ENCODE measurements at regions not wholly inside any gene's neighbourhood (a gene's known extent, or its start where the extent isn't known, plus 50 kb on each side); places are given as distances from the start of the nearest gene placed in this dataset.

DNA sequence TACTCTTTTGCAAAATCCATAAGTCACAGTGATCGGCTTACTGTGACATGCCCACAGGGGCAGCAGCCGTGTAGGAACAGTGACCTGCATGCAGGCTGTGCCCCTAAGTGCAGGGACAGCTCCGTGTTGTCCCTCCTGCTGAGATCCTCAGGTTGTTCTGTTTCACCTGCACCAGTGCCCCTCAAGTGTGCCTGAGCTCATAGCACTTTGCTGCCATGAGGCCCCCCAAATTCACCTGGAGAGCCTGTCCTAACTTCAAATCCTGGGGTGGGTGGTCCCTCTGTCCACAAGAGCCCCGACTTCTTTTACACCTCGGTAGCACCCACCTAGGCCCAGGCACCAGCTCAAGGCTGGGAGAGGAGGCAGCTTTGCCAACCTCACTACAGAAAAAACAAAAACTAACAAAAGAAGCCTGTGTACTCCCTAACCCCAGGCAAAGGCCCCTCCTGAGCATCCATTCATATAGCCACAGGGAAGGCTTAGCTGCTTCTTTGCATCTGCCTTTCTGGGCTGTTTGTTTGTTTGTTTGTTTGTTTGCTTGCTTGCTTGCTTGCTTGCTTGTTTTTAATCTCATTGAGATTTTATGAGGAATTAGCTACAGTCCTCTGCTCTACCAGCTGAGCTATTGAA is 214.5 kb downstream of the AUH start:
- intact Hi-C loops (cut with DNase I; ENCODE audit: low total_unique reads), result no loop called here
- no peak for DNase-seq (ENCODE audit: low spot score in 2 of 2)

DNA sequence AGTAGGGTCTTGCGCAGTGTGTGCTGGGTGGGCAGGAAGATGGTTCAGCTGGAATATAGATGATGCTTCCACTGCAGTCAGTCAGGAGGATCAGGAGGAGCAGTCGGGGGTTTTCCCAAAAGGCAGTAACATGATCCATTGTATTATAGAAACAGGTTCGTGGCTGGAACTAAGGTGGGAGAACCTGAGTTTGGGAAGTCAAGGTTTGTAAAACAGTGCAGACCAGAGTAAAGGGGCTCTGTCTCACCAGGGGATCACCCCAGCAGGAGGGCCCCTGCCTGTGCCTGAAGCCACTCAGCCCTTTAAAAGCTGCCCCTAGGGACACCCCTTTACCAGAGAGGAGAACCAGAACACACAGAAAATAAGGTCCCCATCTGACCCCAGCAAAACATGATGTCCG is 213.4 kb downstream of the AUH start:
- Histone ChIP-seq H3K4me1 (no peaks in the 10 kb centered on the region), H3K9me3 (peaks cover 0 to 5% of the 10 kb centered on the region in 2 donors), H3K27me3 (no peaks in the 10 kb centered on the region), H3K27ac (no peak overlapping the region), H3K4me3 (no peak overlapping the region), H3K36me3 (no peaks in the 10 kb centered on the region)
- no peak for DNase-seq (ENCODE audit: low spot score in 2 of 2)
- intact Hi-C loops (cut with DNase I; ENCODE audit: low total_unique reads), result no loop called here
- TF ChIP-seq, protein P1, sequence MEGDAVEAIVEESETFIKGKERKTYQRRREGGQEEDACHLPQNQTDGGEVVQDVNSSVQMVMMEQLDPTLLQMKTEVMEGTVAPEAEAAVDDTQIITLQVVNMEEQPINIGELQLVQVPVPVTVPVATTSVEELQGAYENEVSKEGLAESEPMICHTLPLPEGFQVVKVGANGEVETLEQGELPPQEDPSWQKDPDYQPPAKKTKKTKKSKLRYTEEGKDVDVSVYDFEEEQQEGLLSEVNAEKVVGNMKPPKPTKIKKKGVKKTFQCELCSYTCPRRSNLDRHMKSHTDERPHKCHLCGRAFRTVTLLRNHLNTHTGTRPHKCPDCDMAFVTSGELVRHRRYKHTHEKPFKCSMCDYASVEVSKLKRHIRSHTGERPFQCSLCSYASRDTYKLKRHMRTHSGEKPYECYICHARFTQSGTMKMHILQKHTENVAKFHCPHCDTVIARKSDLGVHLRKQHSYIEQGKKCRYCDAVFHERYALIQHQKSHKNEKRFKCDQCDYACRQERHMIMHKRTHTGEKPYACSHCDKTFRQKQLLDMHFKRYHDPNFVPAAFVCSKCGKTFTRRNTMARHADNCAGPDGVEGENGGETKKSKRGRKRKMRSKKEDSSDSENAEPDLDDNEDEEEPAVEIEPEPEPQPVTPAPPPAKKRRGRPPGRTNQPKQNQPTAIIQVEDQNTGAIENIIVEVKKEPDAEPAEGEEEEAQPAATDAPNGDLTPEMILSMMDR (IDR thresholded peaks at IDR 0.05), result no peak
- TF ChIP-seq POLR2A (IDR thresholded peaks at IDR 0.05), result no peak
- no peak for TF ChIP-seq POLR2AphosphoS5 (IDR thresholded peaks at IDR 0.05)

More for the DNA sequence above, 214.5 kb downstream of the AUH start:
- no peak overlapping the region for H3K4me3 ChIP-seq
- H3K4me1 ChIP-seq, result no peaks in the 10 kb centered on the region
- no peaks in the 10 kb centered on the region for H3K36me3 ChIP-seq
- TF ChIP-seq POLR2AphosphoS5 (IDR thresholded peaks at IDR 0.05), result no peak
- TF ChIP-seq, protein P1 (IDR thresholded peaks at IDR 0.05), result no peak
- no peak for TF ChIP-seq POLR2A (IDR thresholded peaks at IDR 0.05)
- H3K27ac ChIP-seq, result no peak overlapping the region
- H3K9me3 ChIP-seq, result peaks cover 0 to 5% of the 10 kb centered on the region in 2 donors
- no peaks in the 10 kb centered on the region for H3K27me3 ChIP-seq

DNA sequence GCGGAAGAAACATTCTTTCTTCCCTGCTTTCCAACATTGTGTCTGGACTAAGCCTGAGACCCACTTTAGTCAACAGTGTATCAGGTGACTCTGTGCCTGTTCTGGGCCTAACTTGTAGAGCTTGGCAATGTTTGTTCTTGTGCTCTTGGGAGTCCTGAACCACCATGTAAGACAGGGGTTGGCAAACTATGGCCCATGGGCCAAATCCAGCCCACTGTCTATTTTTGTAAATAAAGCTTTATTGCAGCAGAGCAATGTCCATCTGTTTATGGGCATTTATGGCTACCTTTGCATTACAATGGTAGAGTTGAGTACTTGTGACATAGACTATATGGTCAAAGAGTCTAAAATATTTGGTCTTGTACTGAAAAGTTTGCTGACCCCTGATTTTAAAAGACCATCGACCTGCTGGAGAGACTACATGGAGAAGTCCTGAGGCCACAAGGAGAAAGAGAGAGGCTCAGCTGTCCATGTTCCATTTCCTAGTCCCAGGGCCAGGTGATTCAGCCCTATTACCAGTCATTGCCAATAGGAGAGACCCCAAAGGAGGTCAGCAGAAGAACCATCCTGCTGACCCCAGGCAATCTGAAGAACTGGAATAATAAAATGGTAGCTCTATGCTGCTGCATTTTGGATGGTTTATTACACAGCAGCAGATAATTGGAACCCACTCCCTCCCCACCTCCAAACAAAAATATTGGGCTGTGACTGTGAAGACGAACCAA is 211.3 kb downstream of the AUH start:
- Histone ChIP-seq H3K4me3 (no peak overlapping the region), H3K4me1 (no peaks in the 10 kb centered on the region), H3K27ac (peak overlapping the region; percentile 50 to 64), H3K27me3 (no peaks in the 10 kb centered on the region), H3K36me3 (no peaks in the 10 kb centered on the region), H3K9me3 (peaks cover 0 to 5% of the 10 kb centered on the region in 2 donors)
- intact Hi-C loops (cut with DNase I; ENCODE audit: low total_unique reads), result no loop called here
- no peak for DNase-seq (ENCODE audit: low spot score in 2 of 2)
- TF ChIP-seq POLR2AphosphoS5 (IDR thresholded peaks at IDR 0.05) (no peak), POLR2A (IDR thresholded peaks at IDR 0.05) (no peak)
- TF ChIP-seq, protein P1 (IDR thresholded peaks at IDR 0.05), result no peak

DNA sequence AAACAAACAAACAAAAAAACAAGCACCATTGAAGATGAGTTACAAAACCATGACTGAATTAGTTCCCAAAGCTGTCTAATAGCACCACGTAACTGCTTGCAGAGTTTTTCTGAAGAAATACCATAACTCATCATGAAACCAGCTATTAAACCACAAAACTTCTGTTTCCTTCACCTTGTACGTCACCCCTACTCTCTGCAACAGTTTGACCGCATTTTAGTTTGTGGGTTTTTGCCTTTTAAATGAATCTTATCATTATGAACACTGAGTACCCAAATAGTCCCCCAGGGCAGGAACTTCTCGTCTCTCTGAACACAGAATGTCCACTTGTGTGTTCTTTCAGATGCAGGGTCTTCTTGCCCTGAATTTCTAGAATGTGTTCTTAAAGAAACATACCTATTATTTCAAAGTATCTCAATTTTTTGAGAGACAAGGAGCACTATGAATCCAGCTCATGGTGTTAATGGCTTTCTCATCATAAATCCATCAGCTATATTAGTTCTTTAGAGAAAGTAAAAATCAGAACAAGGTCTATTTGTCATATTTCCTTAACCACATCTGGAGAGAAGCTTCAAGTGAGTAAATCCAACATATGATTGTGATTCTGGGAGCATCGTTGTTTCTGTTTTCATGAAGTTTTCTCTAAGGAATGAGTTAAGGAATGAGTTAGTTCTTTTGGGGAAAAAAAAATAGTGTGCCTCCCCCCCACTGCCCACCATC is 210.6 kb downstream of the AUH start:
- TF ChIP-seq POLR2A (IDR thresholded peaks at IDR 0.05) (no peak), POLR2AphosphoS5 (IDR thresholded peaks at IDR 0.05) (no peak)
- TF ChIP-seq, protein P1 (IDR thresholded peaks at IDR 0.05), result no peak

DNA sequence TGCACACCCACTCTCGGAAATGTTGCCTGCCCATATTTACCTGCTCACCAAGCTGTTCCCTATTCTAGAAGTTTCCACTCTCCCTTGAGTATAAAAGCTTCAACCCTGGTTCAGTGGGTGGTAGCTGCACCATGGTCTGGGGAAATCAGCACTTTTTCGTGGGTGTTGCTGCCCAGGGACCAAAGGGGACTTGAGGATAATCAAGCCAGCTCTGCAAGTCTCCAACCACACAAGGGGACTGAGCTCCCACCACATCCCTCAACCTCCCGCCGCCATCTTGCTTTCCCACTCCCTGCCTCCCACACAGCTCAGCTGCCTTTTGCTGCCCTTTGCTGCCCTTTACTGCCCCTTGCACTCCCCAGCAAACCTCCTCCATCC is 210.0 kb downstream of the AUH start:
- no peak for TF ChIP-seq POLR2AphosphoS5 (IDR thresholded peaks at IDR 0.05)
- no peak for TF ChIP-seq POLR2A (IDR thresholded peaks at IDR 0.05)
- TF ChIP-seq, protein P1 (IDR thresholded peaks at IDR 0.05), result no peak
- intact Hi-C loops (cut with DNase I; ENCODE audit: low total_unique reads), result no loop called here
- Histone ChIP-seq H3K36me3 (no peaks in the 10 kb centered on the region), H3K4me1 (no peaks in the 10 kb centered on the region), H3K27ac (peak overlapping the region; percentile 58 to 81), H3K9me3 (peaks cover 0 to 5% of the 10 kb centered on the region in 2 donors), H3K4me3 (no peak overlapping the region), H3K27me3 (no peaks in the 10 kb centered on the region)
- no peak for DNase-seq (ENCODE audit: low spot score in 2 of 2)

More for the DNA sequence above, 210.6 kb downstream of the AUH start:
- peaks cover 0 to 5% of the 10 kb centered on the region in 2 donors for H3K9me3 ChIP-seq
- DNase-seq (ENCODE audit: low spot score in 2 of 2), result no peak
- H3K27me3 ChIP-seq, result no peaks in the 10 kb centered on the region
- H3K4me1 ChIP-seq, result no peaks in the 10 kb centered on the region
- no peaks in the 10 kb centered on the region for H3K36me3 ChIP-seq
- H3K4me3 ChIP-seq, result no peak overlapping the region
- H3K27ac ChIP-seq, result peak overlapping the region; percentile 64 to 81
- intact Hi-C loops (cut with DNase I; ENCODE audit: low total_unique reads), result no loop called here

All from breast epithelium (tissue), 4 donors.